B cell (primary cell): ENCODE measurements at regions not wholly inside any gene's neighbourhood (a gene's known extent, or its start where the extent isn't known, plus 50 kb on each side); places are given as distances from the start of the nearest gene placed in this dataset.

Source experiments
- ATAC-seq: fragments of 200-7000 bp; cut with Tn5 transposase; one replicate; pipeline ENCODE4 v1.10.0; 2021; ENCODE audit warnings: low read depth, mild to moderate bottlenecking, moderate number of reproducible peaks, moderate library complexity
- CTCF ChIA-PET: fragments of 350-600 bp; sonication (Branson Sonifier 250); formaldehyde crosslinking; loops from one replicate; lab custom pipeline; 2021; ENCODE audit warnings: antibody characterized with exemption, inconsistent platforms; lab: Charles Lee
- POLR2A ChIA-PET: fragments of 350-600 bp; sonication (Branson Sonifier 250); formaldehyde crosslinking; loops from one replicate; lab custom pipeline; 2021; ENCODE audit warnings: antibody characterized with exemption; lab: Charles Lee
- DNase-seq: peaks from one replicate; pipeline ENCODE4 v3.0.0; 2013
- H2AFZ ChIP-seq: 2 replicates; pipeline ENCODE4 v1.6.1; 2012; ENCODE audit warnings: mild to moderate bottlenecking, low read depth, low read length; ENCODE audit not compliant: insufficient read depth, poor library complexity, severe bottlenecking
- H3K27ac ChIP-seq, 2 donors: 1 replicate in 1 of 2; 2 replicates in 1 of 2; pipeline ENCODE4 v1.5.1; 2012 to 2013; ENCODE audit warnings: low read length in 2 of 2, mild to moderate bottlenecking in 2 of 2, moderate library complexity in 1 of 2
- H3K27me3 ChIP-seq, 4 experiments: fragments of 200-600 bp in 1 of 4; sonication (generic) in 1 of 4; replicated peaks in 1 of 4; 1 replicate in 2 of 4; 2 replicates in 2 of 4; pipeline versions ENCODE4 v1.6.1 to v1.7.0; 2013 to 2016; ENCODE audit warnings: low read length in 3 of 4, mild to moderate bottlenecking in 2 of 4, mixed read lengths in 1 of 4, moderate library complexity in 1 of 4; ENCODE audit not compliant: insufficient read depth in 4 of 4, control insufficient read depth in 3 of 4; ENCODE audit errors: control extremely low read depth in 1 of 4
- H3K36me3 ChIP-seq, 2 experiments: replicated peaks in 1 of 2; 1 replicate in 1 of 2; 2 replicates in 1 of 2; pipeline versions ENCODE4 v1.6.1 to v1.7.1; 2013; ENCODE audit warnings: low read length in 1 of 2; ENCODE audit not compliant: insufficient read depth in 2 of 2, control insufficient read depth in 1 of 2; ENCODE audit errors: control extremely low read depth in 1 of 2, extremely low read depth in 1 of 2
- H3K4me1 ChIP-seq, 2 donors: fragments of 200-600 bp in 1 of 2; sonication (generic) in 1 of 2; 1 replicate in 1 of 2; 2 replicates in 1 of 2; pipeline versions ENCODE4 v1.5.1 to v1.6.1; 2013 to 2017; ENCODE audit warnings: low read length in 2 of 2; ENCODE audit not compliant: control insufficient read depth in 2 of 2, insufficient read depth in 2 of 2
- H3K4me2 ChIP-seq: replicated peaks from 2 replicates; pipeline ENCODE3; 2012; ENCODE audit warnings: mild to moderate bottlenecking, low read depth, low read length; ENCODE audit not compliant: poor library complexity, severe bottlenecking
- H3K4me3 ChIP-seq, 5 experiments: fragments of 200-600 bp in 1 of 5; sonication (generic) in 1 of 5; 1 replicate in 3 of 5; 2 replicates in 2 of 5; pipeline versions ENCODE4 v1.5.1 to v1.7.0; 2011 to 2016; ENCODE audit warnings: low read length in 4 of 5, mild to moderate bottlenecking in 4 of 5, low read depth in 2 of 5, control low read depth in 1 of 5, moderate library complexity in 1 of 5; ENCODE audit not compliant: insufficient read depth in 1 of 5; ENCODE audit errors: control extremely low read depth in 1 of 5, extremely low read depth in 1 of 5
- H3K79me2 ChIP-seq: fragments of 200-600 bp; sonication (generic); one replicate; pipeline ENCODE4 v1.6.0; 2016; ENCODE audit warnings: low read length; ENCODE audit not compliant: control insufficient read depth, insufficient read depth
- H3K9ac ChIP-seq: fragments of 200-600 bp; sonication (generic); 2 replicates; pipeline ENCODE4 v1.6.1; 2017; ENCODE audit warnings: mild to moderate bottlenecking, low read length, moderate library complexity
- H3K9me3 ChIP-seq, 3 donors: one replicate each; pipeline versions ENCODE4 v1.6.1 to v1.7.1; 2013; ENCODE audit warnings: low read length in 2 of 3; ENCODE audit not compliant: control insufficient read depth in 2 of 3, insufficient read depth in 1 of 3; ENCODE audit errors: control extremely low read depth in 1 of 3
- H4K20me1 ChIP-seq: 2 replicates; pipeline ENCODE4 v1.6.0; 2012; ENCODE audit warnings: mild to moderate bottlenecking, low read length; ENCODE audit not compliant: insufficient read depth, control insufficient read depth, poor library complexity, severe bottlenecking
- H3K27ac Mint-ChIP-seq: one replicate; pipeline ENCODE4 v1.8.0; 2021; ENCODE audit warnings: mixed read lengths
- H3K27me3 Mint-ChIP-seq: one replicate; pipeline ENCODE4 v1.8.0; 2021; ENCODE audit warnings: mixed read lengths
- H3K4me1 Mint-ChIP-seq: one replicate; pipeline ENCODE4 v1.8.0; 2021; ENCODE audit warnings: mixed read lengths
- H3K4me3 Mint-ChIP-seq: one replicate; pipeline ENCODE4 v1.8.0; 2021; ENCODE audit warnings: mixed read lengths
- H3K9me3 Mint-ChIP-seq: one replicate; pipeline ENCODE4 v1.8.0; 2022; ENCODE audit warnings: mixed read lengths; ENCODE audit not compliant: insufficient read depth
- EZH2 ChIP-seq: IDR thresholded peaks from 2 replicates; pipeline ENCODE4 v1.6.1; 2012; ENCODE audit warnings: borderline replicate concordance, low read depth, mild to moderate bottlenecking, moderate library complexity, low read length; ENCODE audit not compliant: insufficient read depth, poor library complexity, severe bottlenecking
- WGBS: methylation state at CpG from one replicate; pipeline ENCODE4 v1.1.5; 2013; ENCODE audit warnings: missing lambda C conversion rate; ENCODE audit not compliant: insufficient coverage; 5-methylcytosine and 5-hydroxymethylcytosine counted together
- intact Hi-C: fragments of 100-400 bp; cut with micrococcal nuclease; formaldehyde crosslinking; loops from one replicate; pipeline ENCODE4 v1.10.0; 2022
- TF ChIP-seq, protein P1 (sequence below): fragments of 200-600 bp; IDR thresholded peaks from one replicate; pipeline ENCODE4 v1.8.0; 2022; ENCODE audit warnings: antibody characterized with exemption, mild to moderate bottlenecking

GRCh38 chr16:49967012-49967559 lies 57.9 kb upstream of the CNEP1R1 start:
- H3K4me1 Mint-ChIP-seq: no peaks in the 10 kb centered on the region
- ATAC-seq (no peak), DNase-seq (no peak)
- intact Hi-C loops: no loop called here
- no peaks in the 10 kb centered on the region for H3K4me1 ChIP-seq
- H3K9me3 ChIP-seq: no peaks in the 10 kb centered on the region
- H3K27ac Mint-ChIP-seq: no peak overlapping the region
- H3K9ac ChIP-seq: no peak overlapping the region
- no peaks in the 10 kb centered on the region for H4K20me1 ChIP-seq
- ChIA-PET POLR2A (no interaction called here), CTCF (no interaction called here)
- 82% methylated on average over 5 of the region's 6 CpGs for WGBS
- no peak for TF ChIP-seq EZH2
- TF ChIP-seq, protein P1, sequence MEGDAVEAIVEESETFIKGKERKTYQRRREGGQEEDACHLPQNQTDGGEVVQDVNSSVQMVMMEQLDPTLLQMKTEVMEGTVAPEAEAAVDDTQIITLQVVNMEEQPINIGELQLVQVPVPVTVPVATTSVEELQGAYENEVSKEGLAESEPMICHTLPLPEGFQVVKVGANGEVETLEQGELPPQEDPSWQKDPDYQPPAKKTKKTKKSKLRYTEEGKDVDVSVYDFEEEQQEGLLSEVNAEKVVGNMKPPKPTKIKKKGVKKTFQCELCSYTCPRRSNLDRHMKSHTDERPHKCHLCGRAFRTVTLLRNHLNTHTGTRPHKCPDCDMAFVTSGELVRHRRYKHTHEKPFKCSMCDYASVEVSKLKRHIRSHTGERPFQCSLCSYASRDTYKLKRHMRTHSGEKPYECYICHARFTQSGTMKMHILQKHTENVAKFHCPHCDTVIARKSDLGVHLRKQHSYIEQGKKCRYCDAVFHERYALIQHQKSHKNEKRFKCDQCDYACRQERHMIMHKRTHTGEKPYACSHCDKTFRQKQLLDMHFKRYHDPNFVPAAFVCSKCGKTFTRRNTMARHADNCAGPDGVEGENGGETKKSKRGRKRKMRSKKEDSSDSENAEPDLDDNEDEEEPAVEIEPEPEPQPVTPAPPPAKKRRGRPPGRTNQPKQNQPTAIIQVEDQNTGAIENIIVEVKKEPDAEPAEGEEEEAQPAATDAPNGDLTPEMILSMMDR: no peak
- H3K4me3 Mint-ChIP-seq: no peak overlapping the region
- no peak overlapping the region for H2AFZ ChIP-seq
- no peak overlapping the region for H3K27ac ChIP-seq
- H3K27me3 ChIP-seq: peaks cover 0 to 11% (median 1%) of the 10 kb centered on the region in 4 experiments
- H3K79me2 ChIP-seq: no peaks in the 10 kb centered on the region
- no peak overlapping the region for H3K4me2 ChIP-seq
- H3K4me3 ChIP-seq: no peak overlapping the region
- no peaks in the 10 kb centered on the region for H3K9me3 Mint-ChIP-seq
- H3K27me3 Mint-ChIP-seq: peaks cover 40% of the 10 kb centered on the region
- H3K36me3 ChIP-seq: no peaks in the 10 kb centered on the region

- H3K4me3 ChIP-seq: no peak overlapping the region
- H2AFZ ChIP-seq: no peak overlapping the region
- POLR2A ChIA-PET: no interaction called here
- Mint-ChIP-seq H3K4me1 (no peaks in the 10 kb centered on the region), H3K27ac (no peak overlapping the region), H3K4me3 (no peak overlapping the region), H3K9me3 (no peaks in the 10 kb centered on the region), H3K27me3 (peaks cover 51% of the 10 kb centered on the region)
- no peaks in the 10 kb centered on the region for H4K20me1 ChIP-seq
- peaks cover 0 to 11% (median 1%) of the 10 kb centered on the region in 4 experiments for H3K27me3 ChIP-seq
- no peaks in the 10 kb centered on the region for H3K4me1 ChIP-seq
- no peaks in the 10 kb centered on the region for H3K36me3 ChIP-seq
- no peak overlapping the region for H3K4me2 ChIP-seq
- H3K79me2 ChIP-seq: no peaks in the 10 kb centered on the region
- no peak overlapping the region for H3K27ac ChIP-seq
- intact Hi-C loops: no loop called here
- H3K9ac ChIP-seq: no peak overlapping the region
- CTCF ChIA-PET: no interaction called here
- ATAC-seq: no peak
- WGBS: 64% methylated on average over 19 of the region's 24 CpGs
- TF ChIP-seq, protein P1: no peak
- no peak for TF ChIP-seq EZH2
- no peaks in the 10 kb centered on the region for H3K9me3 ChIP-seq
- DNase-seq: no peak
These were observed 55.7 kb upstream of the CNEP1R1 start for GRCh38 chr16:49969091-49970030.
